8988T (cell line): ENCODE measurements at regions not wholly inside any gene's neighbourhood (a gene's known extent, or its start where the extent isn't known, plus 50 kb on each side); places are given as distances from the start of the nearest gene placed in this dataset.

Source experiments
- DNase-seq: peaks from one replicate; pipeline ENCODE4 v3.0.0; 2011

DNA sequence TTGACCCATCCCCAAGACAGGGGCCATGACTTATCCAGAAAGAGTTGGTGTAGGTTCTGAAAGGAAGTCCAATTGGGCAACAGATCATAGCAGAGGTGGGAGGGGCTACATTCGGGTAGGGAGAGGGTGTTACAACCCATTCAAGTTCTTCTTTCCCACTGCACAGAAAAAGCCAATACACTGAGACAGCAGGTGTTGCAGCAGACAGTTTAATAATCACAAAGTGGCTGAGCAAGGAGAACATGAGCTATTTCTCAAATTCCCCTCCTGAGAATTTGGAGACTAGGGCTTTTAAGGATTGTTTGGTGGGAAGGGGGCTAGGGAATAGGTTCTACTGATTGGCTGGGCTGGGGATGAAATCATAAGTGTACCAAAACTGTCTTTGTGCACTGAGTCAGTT, 328.4 kb upstream of the POU3F1 start:
- DNase-seq, result no peak

DNA sequence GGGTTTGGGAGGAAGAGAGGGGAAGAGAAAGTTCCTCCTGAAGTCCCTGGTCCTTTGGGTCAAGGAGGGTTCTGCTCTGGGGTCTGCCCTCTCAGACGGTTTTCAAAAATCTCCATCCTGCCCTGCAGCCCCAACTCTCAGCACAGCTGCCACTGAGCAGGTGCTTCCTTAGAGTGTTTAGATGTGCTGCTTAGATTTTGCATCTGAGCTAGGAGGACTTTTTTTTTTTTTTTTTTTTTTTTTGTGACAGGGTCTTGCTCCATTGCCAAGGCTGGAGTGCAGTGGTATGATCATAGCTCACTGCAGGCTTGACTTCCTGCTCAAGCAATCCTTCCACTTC, 324.9 kb upstream of the POU3F1 start:
- no peak for DNase-seq

DNA sequence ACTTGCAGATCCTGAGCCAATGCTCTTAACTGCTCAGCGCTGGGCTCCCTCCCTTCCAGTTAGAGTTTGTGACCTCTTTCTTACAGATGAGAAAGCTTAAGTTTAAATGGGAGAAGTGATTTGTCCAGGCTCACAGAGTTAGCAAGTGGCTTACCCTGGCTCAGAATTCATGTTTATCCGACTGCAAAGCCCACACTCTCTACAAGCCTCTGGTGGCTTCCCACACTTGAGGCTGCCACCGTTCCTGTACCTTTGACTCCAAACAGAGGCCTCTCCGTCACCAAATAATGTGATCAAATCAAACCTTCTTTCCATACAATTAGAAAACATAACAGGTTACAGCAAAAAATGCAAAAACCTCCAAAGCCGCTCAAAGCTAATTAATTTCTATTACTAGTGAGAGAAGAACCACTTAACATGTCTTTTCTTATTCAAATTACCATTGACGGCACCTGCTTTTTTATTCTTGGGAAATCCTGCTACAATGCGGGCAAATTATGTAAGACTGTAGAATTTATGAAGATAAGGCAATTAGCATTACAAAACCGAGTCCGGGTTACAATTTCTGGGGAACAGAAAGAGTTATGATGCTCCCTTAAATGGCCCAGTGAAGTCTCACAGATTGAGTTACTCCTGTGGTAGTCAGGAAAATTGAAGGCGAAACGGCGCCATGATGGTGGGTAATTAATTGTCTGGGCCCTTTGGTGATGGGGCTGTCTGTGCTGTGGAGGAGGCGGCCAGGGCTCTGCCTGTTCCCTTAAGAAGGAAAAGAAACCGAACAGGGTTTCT, 324.3 kb upstream of the POU3F1 start:
- no peak for DNase-seq

GRCh38 chr1:38365242-38365641, 318.6 kb upstream of the POU3F1 start:
- DNase-seq, result no peak

- no peak for DNase-seq
Measured at GRCh38 chr1:38361566-38361965, 315.0 kb upstream of the POU3F1 start.

- DNase-seq, result no peak
Measured at GRCh38 chr1:38360807-38361206, 314.2 kb upstream of the POU3F1 start.

GRCh38 chr1:38353956-38354355, 307.4 kb upstream of the POU3F1 start:
- DNase-seq, result no peak

- no peak for DNase-seq
Measured at GRCh38 chr1:38352869-38353268, 306.3 kb upstream of the POU3F1 start.

DNA sequence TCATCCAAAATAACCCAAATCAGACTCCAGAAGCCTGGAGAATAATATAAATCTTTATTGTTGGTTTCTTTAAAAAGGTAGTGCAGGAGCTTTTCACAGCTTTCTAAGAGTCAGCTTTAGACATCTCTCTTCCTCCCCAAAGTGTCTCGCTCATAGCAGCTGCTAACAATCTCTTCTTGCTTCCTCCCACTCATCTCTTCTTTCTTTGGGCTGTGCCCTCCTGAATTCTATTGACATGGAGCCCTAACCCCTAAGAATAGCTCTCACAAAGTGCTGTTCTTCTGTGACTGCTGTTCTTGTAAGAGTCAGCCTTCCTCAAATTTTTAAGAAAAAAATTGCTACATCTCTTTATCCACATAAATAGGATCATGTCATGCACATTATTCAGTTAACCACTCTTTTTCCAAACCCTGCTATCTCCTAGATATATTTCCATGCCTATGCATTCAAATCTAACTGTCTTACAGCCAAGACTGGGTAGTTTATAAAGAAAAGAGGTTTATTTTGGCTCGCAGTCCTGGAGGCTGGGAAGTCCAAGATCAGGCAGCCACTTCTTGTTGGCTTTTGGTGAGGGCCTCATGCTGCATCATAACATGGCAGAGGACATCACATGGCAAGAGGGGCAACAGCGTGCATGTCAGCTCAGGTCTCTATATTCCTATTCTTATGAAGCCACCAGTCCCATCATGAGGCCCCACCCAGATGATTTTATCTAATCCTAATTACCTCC, 301.0 kb upstream of the POU3F1 start:
- DNase-seq, result no peak

- no peak for DNase-seq
Measured at GRCh38 chr1:38344716-38345115, 298.1 kb upstream of the POU3F1 start.

DNA sequence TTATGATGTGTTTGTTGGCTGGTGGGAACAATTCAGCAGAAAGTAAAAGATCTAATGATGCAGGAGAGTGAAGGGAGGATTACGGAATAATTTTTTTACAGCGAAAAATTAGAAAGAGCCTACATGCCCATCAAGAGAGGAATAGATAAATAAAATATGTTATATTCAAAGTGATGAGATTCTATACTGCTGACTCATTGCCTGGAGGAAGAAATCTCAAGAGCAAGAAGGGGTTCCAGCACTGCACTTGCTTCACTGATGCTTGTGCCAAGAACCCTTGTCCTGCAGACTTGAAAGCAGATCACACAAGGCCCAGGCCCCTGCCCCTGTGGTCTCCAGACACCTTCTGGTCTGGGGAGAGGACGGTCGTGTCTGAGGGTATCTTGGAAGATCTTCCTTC, 295.1 kb upstream of the POU3F1 start:
- no peak for DNase-seq

GRCh38 chr1:38340409-38340808, 293.8 kb upstream of the POU3F1 start:
- no peak for DNase-seq

DNA sequence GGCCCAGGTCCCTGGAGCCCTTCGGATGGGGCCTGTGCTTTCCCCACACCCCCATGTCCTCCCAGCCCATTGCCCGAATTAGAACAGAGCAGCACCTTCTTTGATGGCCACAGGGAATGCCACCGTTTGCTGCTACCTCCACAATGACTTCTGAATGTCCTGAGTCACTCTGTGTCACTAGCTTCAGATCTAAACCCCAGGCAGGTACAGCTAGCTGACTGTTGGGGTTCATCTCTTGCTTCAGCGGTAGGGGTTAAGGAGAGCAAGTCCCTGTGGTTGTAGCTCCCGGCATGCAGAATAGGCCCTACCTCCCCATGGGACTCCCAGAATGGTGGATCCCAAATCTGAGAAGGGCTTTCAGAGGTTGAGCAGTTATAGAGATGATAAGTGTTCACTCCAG, 291.1 kb upstream of the POU3F1 start:
- DNase-seq, result no peak

DNA sequence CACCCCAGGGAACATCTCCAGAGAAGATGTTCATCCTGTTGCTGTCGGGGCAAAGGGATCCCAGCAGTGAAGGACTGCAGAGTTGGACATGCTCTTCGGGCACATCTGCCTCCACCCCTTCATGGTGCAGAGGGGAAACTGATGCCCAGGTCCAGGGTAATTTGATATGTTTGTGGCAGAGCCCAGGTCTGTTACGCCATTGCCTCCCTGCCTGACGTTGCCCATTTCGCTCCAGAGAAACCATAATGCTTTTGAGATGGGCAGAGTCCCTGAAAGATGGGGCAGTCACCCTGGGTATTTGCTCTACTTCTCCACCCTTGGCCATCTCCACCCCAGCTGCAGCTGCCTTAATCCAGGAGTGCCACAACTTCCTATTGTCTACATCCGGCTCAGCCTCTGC, 290.4 kb upstream of the POU3F1 start:
- no peak for DNase-seq

DNA sequence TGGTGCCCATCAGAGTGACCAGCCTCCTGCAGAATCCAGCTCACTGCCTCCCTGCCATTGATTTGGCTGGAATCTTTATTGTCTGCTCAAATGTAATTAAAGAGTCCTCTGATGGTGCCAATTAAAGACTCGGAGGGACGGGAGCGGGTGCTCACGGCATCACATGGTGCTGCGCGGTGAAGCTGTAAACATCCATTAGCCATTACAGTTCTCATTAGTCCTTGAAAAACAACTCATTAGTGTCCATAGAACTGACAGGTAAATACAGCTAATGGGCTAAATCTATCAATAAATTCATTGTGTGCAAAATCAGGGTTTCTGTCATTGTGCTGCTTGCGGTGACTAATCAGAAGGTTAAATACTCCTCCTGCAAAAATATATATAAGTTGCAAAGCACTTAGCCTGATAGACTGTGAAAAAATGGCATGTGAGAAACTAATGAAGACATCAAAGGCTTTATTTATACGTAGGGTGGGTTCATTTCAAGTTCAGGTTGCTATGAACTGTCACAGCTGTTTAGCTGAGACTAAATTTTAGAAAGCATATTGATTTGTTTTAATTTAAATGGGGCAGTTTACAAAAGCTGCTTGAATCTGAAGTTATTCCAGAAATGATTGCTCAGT, 289.8 kb upstream of the POU3F1 start:
- no peak for DNase-seq

DNA sequence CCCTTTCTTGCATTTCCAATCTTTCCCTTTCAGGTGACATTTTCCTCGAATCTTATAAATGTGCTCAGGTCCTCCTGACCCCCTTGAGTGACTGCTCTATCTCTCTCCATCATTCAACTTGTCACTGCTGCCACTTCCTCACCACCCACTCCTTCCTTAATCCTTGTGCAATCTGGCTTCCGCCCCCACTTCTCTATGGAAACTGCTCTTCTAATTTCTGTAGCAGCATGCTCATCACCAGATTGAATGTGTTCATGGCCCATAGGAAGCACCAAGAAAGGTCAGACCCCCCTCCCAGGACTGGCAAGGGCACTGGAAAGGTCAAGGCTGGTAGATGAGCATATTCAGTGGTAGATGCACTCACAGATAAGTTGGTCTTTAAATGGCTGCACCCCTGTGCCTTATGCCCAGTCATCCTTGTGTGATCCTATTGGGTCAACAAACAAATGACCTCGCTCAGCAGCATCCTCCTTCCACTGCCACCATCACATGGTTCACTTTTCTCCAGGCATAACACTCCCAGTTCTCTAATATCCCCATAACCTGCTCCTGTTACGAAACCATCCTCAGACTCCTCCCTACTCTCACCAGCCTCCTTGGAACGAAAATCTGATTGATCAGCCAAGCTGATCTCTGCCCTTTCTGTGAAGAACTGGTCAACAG, 288.5 kb upstream of the POU3F1 start:
- DNase-seq, result no peak

DNA sequence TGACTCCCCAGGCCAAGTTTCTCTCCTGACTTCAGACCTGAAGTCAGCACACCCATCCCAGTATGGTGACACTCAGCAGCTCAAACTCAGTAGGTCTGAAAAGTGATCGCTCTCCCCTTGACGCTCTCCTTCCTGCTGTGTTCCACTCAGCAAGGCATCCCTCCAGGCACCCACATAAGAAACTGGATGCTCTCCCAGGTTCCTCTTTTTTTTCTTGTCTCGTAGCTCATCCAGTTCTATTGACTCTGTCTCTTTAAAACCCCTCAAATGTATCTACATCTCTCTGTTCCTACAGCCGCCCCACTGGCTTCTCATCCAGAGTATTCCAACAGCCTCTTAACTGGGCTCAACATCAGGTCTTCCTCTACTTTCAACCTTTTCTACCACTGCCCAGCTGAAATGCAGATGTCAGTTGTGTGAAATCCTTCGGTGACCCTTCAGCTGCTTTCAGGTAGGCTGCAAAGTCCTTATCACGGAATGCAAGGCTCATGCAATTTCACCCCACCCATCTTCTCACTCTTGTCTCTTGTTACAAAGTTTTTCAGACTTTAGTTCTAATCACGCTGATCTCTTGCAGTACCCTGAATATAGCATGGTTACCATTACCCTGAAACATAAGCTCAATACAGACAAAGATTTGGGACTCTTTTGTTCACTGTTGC, 286.2 kb upstream of the POU3F1 start:
- DNase-seq, result no peak

GRCh38 chr1:38331496-38332210, 285.1 kb upstream of the POU3F1 start:
- DNase-seq, result no peak

DNA sequence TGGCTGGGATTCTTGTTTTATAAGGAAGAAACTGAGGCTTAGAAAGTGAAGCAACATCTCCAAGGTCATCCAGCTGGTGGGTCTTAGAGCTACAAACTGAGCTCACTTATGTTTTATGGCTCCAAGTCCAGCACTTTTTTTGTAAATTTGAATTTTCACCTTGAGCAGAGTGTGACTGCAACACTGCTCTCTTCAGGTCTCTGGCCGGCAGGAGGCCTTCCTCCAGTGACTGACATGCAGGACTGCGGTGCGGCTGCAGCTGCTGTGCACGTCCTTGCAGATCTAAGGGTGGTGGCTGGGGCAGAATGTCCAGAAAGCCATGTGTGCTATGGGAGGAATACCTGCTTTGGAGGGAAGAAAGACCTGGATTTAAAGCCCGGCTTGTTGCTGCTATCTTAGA, 284.2 kb upstream of the POU3F1 start:
- no peak for DNase-seq

DNA sequence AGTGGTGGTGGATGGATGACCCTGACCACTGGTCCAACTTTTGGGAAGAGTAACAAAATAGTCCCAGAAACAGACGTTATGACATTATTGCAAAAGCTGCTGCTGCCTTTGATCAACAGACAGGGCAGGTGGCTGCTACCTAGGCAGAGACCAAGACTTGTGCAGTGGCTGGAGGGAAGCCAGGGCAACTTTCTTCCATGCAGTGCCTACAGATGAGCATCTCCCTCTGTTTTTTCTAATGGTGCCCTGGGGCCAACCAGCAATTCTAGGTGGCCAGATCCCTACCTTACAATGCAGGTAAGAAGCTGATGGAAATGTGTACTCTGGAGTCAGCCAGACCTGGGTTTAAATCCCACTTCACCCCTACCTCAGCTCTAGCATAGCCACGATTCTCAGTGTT, 283.1 kb upstream of the POU3F1 start:
- DNase-seq, result no peak

- DNase-seq, result no peak
Measured at GRCh38 chr1:38328278-38329035, 281.9 kb upstream of the POU3F1 start.

- DNase-seq, result no peak
Measured at GRCh38 chr1:38327559-38327973, 281.0 kb upstream of the POU3F1 start.
